Esophagus muscularis mucosa (tissue), 4 donors: ENCODE measurements at regions not wholly inside any gene's neighbourhood (a gene's known extent, or its start where the extent isn't known, plus 50 kb on each side); places are given as distances from the start of the nearest gene placed in this dataset.

Experiments
- DNase-seq: peaks from one replicate; pipeline ENCODE4 v3.0.0-alpha.2; 2017; ENCODE audit errors: extremely low spot score
- H3K27ac ChIP-seq, 4 donors: fragments of 200-600 bp; sonication (generic); replicated peaks in 1 of 4; 1 replicate in 3 of 4; 2 replicates in 1 of 4; pipeline ENCODE4 v1.5.1; 2016 to 2019; ENCODE audit warnings: mild to moderate bottlenecking in 1 of 4
- H3K27me3 ChIP-seq, 4 donors: fragments of 200-600 bp; sonication (generic); one replicate each; pipeline versions ENCODE4 v1.5.1 to v1.6.0; 2016 to 2019
- H3K36me3 ChIP-seq, 4 donors: fragments of 200-600 bp; sonication (generic); one replicate each; pipeline ENCODE4 v1.5.1; 2016 to 2019
- H3K4me1 ChIP-seq, 4 donors: fragments of 200-600 bp; sonication (generic); one replicate each; pipeline ENCODE4 v1.5.1; 2016 to 2019
- H3K4me3 ChIP-seq, 4 donors: fragments of 200-600 bp; sonication (generic); 1 replicate in 2 of 4; 2 replicates in 2 of 4; pipeline ENCODE4 v1.5.1; 2016 to 2019; ENCODE audit warnings: mild to moderate bottlenecking in 4 of 4, moderate library complexity in 1 of 4
- H3K9me3 ChIP-seq, 4 donors: fragments of 200-600 bp; sonication (generic); 1 replicate in 3 of 4; 2 replicates in 1 of 4; pipeline ENCODE4 v1.5.1; 2016 to 2019
- EP300 ChIP-seq: sonication (generic); formaldehyde crosslinking; IDR thresholded peaks from one replicate; pipeline ENCODE4 v1.6.1; 2017; ENCODE audit warnings: antibody characterized with exemption
- POLR2A ChIP-seq: fragments of 450-650 bp; IDR thresholded peaks from one replicate; pipeline ENCODE4 v1.6.1; 2017; ENCODE audit warnings: antibody characterized with exemption, moderate library complexity, mild to moderate bottlenecking, low read depth
- POLR2AphosphoS5 ChIP-seq, 2 donors: sonication (generic); formaldehyde crosslinking; IDR thresholded peaks; one replicate each; pipeline ENCODE4 v1.6.1; 2017; ENCODE audit warnings: antibody characterized with exemption in 2 of 2
- WGBS: methylation state at CpG from one replicate; pipeline ENCODE4 v1.1.5; 2018; 5-methylcytosine and 5-hydroxymethylcytosine counted together
- intact Hi-C: fragments of 100-400 bp; cut with DNase I; formaldehyde crosslinking; loops from one replicate; pipeline ENCODE4 v1.15.1; 2023
- TF ChIP-seq, protein P1 (sequence below), 3 experiments: fragments of 200-600 bp in 2 of 3; fragments of 450-650 bp in 1 of 3; sonication (generic) in 2 of 3; IDR thresholded peaks; one replicate each; pipeline ENCODE4 v1.5.1; 2017 to 2019; ENCODE audit warnings: antibody characterized with exemption in 3 of 3, mild to moderate bottlenecking in 2 of 3, moderate library complexity in 1 of 3

DNA sequence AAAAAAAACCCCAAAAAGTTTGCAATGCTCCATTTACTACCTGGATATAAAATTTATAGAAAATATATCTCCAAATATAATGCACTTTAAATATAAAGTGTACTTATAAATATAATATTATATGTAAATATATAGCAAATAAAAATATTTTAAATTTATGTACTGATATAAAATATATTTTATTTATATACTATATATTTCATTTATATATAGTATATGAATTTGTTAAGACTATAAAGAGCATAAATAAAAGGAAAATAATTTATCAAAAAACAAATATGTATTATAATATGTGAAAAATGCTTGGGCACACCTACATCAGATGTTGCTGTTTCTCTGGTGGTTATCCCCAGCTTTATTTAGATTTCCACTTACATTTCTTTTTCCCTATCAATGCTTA, 71.0 kb upstream of the ZBTB18 start:
- Histone ChIP-seq H3K4me1 (no peaks in the 10 kb centered on the region), H3K27ac (no peak overlapping the region), H3K9me3 (no peaks in the 10 kb centered on the region), H3K4me3 (no peak overlapping the region), H3K27me3 (peaks cover 0 to under 1% (median 0%) of the 10 kb centered on the region in 4 donors), H3K36me3 (no peaks in the 10 kb centered on the region)
- TF ChIP-seq POLR2AphosphoS5 (IDR thresholded peaks at IDR 0.05) = no peak
- TF ChIP-seq POLR2A = no peak
- TF ChIP-seq, protein P1, sequence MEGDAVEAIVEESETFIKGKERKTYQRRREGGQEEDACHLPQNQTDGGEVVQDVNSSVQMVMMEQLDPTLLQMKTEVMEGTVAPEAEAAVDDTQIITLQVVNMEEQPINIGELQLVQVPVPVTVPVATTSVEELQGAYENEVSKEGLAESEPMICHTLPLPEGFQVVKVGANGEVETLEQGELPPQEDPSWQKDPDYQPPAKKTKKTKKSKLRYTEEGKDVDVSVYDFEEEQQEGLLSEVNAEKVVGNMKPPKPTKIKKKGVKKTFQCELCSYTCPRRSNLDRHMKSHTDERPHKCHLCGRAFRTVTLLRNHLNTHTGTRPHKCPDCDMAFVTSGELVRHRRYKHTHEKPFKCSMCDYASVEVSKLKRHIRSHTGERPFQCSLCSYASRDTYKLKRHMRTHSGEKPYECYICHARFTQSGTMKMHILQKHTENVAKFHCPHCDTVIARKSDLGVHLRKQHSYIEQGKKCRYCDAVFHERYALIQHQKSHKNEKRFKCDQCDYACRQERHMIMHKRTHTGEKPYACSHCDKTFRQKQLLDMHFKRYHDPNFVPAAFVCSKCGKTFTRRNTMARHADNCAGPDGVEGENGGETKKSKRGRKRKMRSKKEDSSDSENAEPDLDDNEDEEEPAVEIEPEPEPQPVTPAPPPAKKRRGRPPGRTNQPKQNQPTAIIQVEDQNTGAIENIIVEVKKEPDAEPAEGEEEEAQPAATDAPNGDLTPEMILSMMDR (IDR thresholded peaks at IDR 0.05) = no peak
- TF ChIP-seq EP300 = no peak
- intact Hi-C loops = no loop called here
- DNase-seq = no peak

DNA sequence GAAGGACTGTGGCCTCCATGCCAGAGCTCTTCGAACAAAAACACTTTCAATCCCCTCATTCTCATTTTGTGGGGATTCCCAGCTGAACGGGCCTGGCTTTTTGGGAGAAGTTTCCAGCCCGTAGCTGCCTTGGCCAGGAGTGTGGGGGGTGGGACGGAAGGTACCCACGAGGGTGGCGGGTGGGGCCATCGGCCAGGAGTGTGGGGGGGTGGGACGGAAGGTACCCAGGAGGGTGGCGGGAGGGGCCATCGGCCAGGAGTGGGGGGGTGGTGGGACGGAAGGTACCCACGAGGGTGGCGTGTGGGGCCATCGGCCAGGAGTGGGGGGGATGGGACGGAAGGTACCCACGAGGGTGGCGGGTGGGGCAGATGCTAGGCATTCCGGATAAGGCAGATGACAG, 71.7 kb upstream of the ZBTB18 start:
- no peak overlapping the region for H3K4me3 ChIP-seq
- TF ChIP-seq EP300 (no peak), POLR2AphosphoS5 (IDR thresholded peaks at IDR 0.05) (no peak), POLR2A (no peak)
- TF ChIP-seq, protein P1 (IDR thresholded peaks at IDR 0.05) = no peak
- peaks cover 0 to 7% (median 0%) of the 10 kb centered on the region in 4 donors for H3K27me3 ChIP-seq
- H3K4me1 ChIP-seq = no peaks in the 10 kb centered on the region
- H3K27ac ChIP-seq = no peak overlapping the region
- intact Hi-C loops = no loop called here
- no peaks in the 10 kb centered on the region for H3K9me3 ChIP-seq
- 93% methylated on average over 18 of the region's 18 CpGs for WGBS
- no peaks in the 10 kb centered on the region for H3K36me3 ChIP-seq
- no peak for DNase-seq

DNA sequence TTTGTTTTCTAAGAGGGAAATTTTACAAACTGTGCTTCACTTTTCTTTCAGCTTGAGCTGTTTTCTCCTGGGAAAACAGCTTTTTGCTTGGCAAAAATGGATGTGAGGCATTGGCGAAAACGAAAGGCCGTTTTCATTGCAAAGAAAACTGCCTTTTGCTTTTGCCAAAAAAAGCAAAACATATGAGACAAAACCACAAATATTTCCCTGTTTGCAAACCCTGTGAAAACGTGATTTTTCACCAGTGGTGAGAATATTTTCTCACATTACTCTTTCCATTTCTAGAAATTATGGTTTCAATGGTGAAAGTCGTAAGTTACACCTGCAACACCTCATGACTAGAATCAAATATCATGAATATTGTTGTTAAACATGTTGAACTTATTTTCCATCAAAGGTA, 74.0 kb upstream of the ZBTB18 start:
- Histone ChIP-seq H3K36me3 (no peaks in the 10 kb centered on the region), H3K27ac (no peak overlapping the region), H3K9me3 (no peaks in the 10 kb centered on the region), H3K4me3 (no peak overlapping the region), H3K4me1 (no peaks in the 10 kb centered on the region), H3K27me3 (peaks cover 0 to 12% (median 0%) of the 10 kb centered on the region in 4 donors)
- intact Hi-C loops = no loop called here
- TF ChIP-seq, protein P1 (IDR thresholded peaks at IDR 0.05) = no peak
- TF ChIP-seq POLR2A (no peak), EP300 (no peak), POLR2AphosphoS5 (IDR thresholded peaks at IDR 0.05) (no peak)
- DNase-seq = no peak
- WGBS = 61% methylated on average over 5 of the region's 5 CpGs

DNA sequence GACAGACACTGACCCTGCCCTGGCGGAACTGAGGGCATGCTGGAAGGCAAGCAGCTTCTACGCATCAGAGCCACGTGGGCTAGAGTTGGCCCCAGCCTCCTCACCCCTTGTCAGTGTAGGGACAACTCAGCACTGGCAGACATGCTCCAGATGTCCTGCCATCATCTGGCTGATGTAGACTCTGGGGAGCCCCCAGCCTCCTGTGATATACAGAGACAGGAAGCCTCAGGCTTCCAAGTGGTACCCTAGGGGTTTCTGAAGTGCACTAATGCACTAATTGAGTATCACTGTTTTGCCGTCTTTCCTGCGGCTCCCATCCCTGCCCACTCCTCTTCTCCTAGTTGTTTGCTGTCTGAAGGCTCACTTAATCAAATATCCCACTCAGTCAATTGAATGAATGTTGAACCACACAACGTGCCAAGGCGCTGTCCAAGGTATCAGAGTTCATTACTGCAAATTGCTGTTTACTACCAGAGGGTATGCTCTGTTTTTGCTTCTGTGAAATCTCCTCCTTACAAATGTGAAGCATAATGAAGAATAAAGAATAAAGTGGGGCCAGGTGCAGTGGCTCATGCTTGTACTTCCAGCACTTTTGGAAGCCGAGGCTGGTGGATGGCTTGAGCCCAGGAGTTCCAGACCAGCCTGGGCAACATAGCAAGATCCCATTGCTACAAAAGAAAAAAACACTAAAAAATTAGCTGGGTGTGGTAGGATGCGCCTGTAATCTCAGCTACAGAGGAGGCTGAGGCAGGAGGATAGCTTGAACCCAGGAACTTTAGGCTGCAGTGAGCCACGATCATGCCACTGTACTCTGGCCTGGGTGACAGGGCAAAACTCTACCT, 76.4 kb upstream of the ZBTB18 start:
- WGBS = 57% methylated on average over 10 of the region's 10 CpGs
- intact Hi-C loops = no loop called here
- Histone ChIP-seq H3K4me1 (no peaks in the 10 kb centered on the region), H3K9me3 (no peaks in the 10 kb centered on the region), H3K36me3 (no peaks in the 10 kb centered on the region), H3K4me3 (no peak overlapping the region), H3K27me3 (peaks cover 0 to 12% (median 0%) of the 10 kb centered on the region in 4 donors), H3K27ac (no peak overlapping the region)
- DNase-seq = no peak
- TF ChIP-seq, protein P1 (IDR thresholded peaks at IDR 0.05) = no peak
- TF ChIP-seq EP300 (no peak), POLR2A (no peak), POLR2AphosphoS5 (IDR thresholded peaks at IDR 0.05) (no peak)

DNA sequence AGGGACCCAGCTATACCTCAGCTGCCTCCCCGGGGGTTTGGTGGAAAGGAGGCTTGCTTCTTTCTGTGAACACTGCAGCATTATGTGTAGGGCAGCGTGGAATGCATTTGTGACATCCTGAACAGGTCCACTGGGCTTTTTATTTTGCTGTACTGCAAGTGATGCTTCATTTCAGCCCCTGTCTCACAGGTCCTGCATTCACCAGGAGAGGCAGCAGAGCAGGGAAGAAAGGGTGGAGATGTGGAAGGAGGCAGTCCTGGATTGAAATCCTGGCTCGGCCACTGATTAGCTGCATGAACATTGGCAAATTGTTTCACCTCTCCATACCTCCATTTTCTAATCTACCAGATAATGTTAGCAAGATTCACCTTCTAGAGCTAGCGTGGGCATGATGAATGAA, 77.9 kb upstream of the ZBTB18 start:
- Histone ChIP-seq H3K4me3 (no peak overlapping the region), H3K27me3 (peaks cover 0 to 12% (median 0%) of the 10 kb centered on the region in 4 donors), H3K4me1 (peaks cover 0 to 6% (median 0%) of the 10 kb centered on the region in 4 donors), H3K9me3 (no peaks in the 10 kb centered on the region), H3K27ac (no peak overlapping the region), H3K36me3 (no peaks in the 10 kb centered on the region)
- WGBS = 89% methylated on average over 4 of the region's 4 CpGs
- intact Hi-C loops = no loop called here
- no peak for DNase-seq
- TF ChIP-seq POLR2A (no peak), POLR2AphosphoS5 (IDR thresholded peaks at IDR 0.05) (no peak)
